Neural progenitor cell (in vitro differentiated cells): ENCODE measurements at regions not wholly inside any gene's neighbourhood (a gene's known extent, or its start where the extent isn't known, plus 50 kb on each side); places are given as distances from the start of the nearest gene placed in this dataset.

Source experiments
- EZH2phosphoT487 ChIP-seq: fragments of 200-600 bp; sonication (generic); IDR thresholded peaks from 2 replicates; pipeline ENCODE4 v1.6.1; 2017; ENCODE audit warnings: antibody characterized with exemption
- TF ChIP-seq, protein P1 (sequence below): fragments of 200-600 bp; sonication (generic); IDR thresholded peaks from 2 replicates; pipeline ENCODE4 v1.5.1; 2017; ENCODE audit warnings: antibody characterized with exemption, mild to moderate bottlenecking

DNA sequence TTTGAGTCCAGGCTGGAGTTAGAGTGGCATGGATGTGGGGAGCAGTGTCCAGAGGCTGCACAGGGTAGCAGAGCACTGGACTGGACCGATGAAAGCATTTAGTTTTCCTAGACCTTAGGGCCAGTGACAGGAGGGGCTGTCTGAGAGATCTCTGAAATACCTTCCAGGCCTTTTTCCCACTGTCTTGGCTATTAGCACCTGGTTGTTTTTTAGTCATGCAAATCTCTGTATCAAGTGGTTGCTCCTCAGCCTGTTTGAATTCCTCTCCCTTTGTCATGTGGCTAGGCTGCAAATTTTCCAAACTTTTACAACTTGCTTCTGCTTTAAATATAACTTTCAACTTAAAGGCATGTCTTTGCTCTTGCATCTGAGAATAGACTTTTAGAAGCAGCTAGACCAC is 504.3 kb upstream of the VSTM2A start:
- TF ChIP-seq EZH2phosphoT487, result no peak
- TF ChIP-seq, protein P1, sequence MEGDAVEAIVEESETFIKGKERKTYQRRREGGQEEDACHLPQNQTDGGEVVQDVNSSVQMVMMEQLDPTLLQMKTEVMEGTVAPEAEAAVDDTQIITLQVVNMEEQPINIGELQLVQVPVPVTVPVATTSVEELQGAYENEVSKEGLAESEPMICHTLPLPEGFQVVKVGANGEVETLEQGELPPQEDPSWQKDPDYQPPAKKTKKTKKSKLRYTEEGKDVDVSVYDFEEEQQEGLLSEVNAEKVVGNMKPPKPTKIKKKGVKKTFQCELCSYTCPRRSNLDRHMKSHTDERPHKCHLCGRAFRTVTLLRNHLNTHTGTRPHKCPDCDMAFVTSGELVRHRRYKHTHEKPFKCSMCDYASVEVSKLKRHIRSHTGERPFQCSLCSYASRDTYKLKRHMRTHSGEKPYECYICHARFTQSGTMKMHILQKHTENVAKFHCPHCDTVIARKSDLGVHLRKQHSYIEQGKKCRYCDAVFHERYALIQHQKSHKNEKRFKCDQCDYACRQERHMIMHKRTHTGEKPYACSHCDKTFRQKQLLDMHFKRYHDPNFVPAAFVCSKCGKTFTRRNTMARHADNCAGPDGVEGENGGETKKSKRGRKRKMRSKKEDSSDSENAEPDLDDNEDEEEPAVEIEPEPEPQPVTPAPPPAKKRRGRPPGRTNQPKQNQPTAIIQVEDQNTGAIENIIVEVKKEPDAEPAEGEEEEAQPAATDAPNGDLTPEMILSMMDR, result no peak
